ENCODE measurements at regions not wholly inside any gene's neighbourhood (a gene's known extent, or its start where the extent isn't known, plus 50 kb on each side); places are given as distances from the start of the nearest gene placed in this dataset.
"Not testable (repeated sequence)": the region's sequence is repeated elsewhere in the genome, so short reads cannot be mapped to it uniquely, and the experiment has no call there.

DNA sequence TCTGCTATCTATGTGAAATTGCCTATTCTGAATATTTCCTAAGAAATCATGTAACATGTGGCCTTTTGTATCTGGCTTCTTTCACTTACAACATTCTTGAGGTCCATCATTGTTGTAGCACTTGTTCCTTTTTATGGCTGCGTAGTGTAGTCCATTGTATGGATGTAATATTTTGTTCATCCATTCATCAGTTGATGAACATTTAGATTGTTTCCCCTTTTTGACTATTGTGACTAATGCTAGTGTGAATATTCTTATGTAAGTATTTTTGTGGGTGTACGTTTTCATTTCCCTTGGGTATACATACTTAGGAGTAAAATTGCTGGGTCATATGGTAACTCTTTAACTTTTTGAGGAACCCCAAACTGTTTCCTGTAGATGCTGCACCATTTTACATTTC lies 134.6 kb downstream of the FOXD4L6 start:
- TF ChIP-seq, protein P1, sequence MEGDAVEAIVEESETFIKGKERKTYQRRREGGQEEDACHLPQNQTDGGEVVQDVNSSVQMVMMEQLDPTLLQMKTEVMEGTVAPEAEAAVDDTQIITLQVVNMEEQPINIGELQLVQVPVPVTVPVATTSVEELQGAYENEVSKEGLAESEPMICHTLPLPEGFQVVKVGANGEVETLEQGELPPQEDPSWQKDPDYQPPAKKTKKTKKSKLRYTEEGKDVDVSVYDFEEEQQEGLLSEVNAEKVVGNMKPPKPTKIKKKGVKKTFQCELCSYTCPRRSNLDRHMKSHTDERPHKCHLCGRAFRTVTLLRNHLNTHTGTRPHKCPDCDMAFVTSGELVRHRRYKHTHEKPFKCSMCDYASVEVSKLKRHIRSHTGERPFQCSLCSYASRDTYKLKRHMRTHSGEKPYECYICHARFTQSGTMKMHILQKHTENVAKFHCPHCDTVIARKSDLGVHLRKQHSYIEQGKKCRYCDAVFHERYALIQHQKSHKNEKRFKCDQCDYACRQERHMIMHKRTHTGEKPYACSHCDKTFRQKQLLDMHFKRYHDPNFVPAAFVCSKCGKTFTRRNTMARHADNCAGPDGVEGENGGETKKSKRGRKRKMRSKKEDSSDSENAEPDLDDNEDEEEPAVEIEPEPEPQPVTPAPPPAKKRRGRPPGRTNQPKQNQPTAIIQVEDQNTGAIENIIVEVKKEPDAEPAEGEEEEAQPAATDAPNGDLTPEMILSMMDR (IDR thresholded peaks at IDR 0.05; ENCODE audit: insufficient read depth, low read length) = not testable (repeated sequence)
- TF ChIP-seq REST (IDR thresholded peaks at IDR 0.05; ENCODE audit: insufficient replicate concordance, low read depth); SPI1 (IDR thresholded peaks at IDR 0.05; ENCODE audit: borderline replicate concordance, low read depth); POLR2AphosphoS5 (IDR thresholded peaks at IDR 0.05; ENCODE audit: low read depth); GABPA (IDR thresholded peaks at IDR 0.05; ENCODE audit: low read depth): not testable (repeated sequence)
